Fibroblast of villous mesenchyme (primary cell): ENCODE measurements at regions not wholly inside any gene's neighbourhood (a gene's known extent, or its start where the extent isn't known, plus 50 kb on each side); places are given as distances from the start of the nearest gene placed in this dataset.

Source experiments
- DNase-seq: peaks from one replicate; pipeline ENCODE4 v3.0.0-alpha.2; 2010; ENCODE audit warnings: low read depth
- H3K4me3 ChIP-seq: 2 replicates; pipeline ENCODE4 v1.5.1; 2011; ENCODE audit warnings: low read depth, mild to moderate bottlenecking, low read length
- CTCF ChIP-seq: IDR thresholded peaks from 2 replicates; pipeline ENCODE4 v1.5.1; 2012; ENCODE audit warnings: low read depth, mild to moderate bottlenecking, low read length; ENCODE audit not compliant: insufficient read depth

GRCh38 chr2:84165256-84165655, 293.8 kb downstream of the SUCLG1 start:
- DNase-seq, result no peak
- no peak overlapping the region for H3K4me3 ChIP-seq
- no peak for TF ChIP-seq CTCF

GRCh38 chr2:84160453-84160852, 298.6 kb downstream of the SUCLG1 start:
- H3K4me3 ChIP-seq, result no peak overlapping the region
- DNase-seq, result no peak
- no peak for TF ChIP-seq CTCF

- no peak for DNase-seq
- no peak for TF ChIP-seq CTCF
- H3K4me3 ChIP-seq, result no peak overlapping the region
Observed at GRCh38 chr2:84158605-84159004, 300.5 kb downstream of the SUCLG1 start.

GRCh38 chr2:84152462-84152861, 306.6 kb downstream of the SUCLG1 start:
- no peak overlapping the region for H3K4me3 ChIP-seq
- no peak for DNase-seq
- TF ChIP-seq CTCF, result no peak

DNA sequence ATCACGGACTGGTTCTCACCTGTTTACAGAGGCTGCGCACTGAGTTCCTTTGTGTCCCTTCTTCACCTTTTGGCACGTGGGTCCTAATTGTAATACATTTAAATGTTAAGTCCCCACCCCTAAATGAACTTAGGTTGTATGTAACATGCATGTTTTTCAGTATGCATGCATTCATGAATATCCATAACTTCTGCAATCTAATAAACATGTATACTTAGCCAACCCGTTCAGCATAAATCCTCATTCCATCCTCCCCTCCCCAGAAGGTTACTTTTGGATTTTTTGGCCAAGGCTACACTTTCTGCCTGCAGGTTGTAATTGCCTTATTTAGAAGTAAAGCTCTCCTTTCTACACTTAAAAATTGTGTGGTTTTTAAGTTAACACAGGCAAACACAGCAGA, 314.7 kb downstream of the SUCLG1 start:
- TF ChIP-seq CTCF, result no peak
- DNase-seq, result no peak
- H3K4me3 ChIP-seq, result no peak overlapping the region

GRCh38 chr2:84137034-84137433, 322.0 kb downstream of the SUCLG1 start:
- DNase-seq, result no peak
- no peak for TF ChIP-seq CTCF
- no peak overlapping the region for H3K4me3 ChIP-seq

GRCh38 chr2:84132370-84132769, 326.7 kb downstream of the SUCLG1 start:
- TF ChIP-seq CTCF, result no peak
- no peak overlapping the region for H3K4me3 ChIP-seq
- DNase-seq, result no peak
